ENCODE measurements at regions not wholly inside any gene's neighbourhood (a gene's known extent, or its start where the extent isn't known, plus 50 kb on each side); places are given as distances from the start of the nearest gene placed in this dataset.

GRCh38 chr5:110932755-110933488 is 138.6 kb upstream of the TSLP start:
- H3K36me3 ChIP-seq (ENCODE audit: control insufficient read depth, insufficient read depth, low read length) = no peaks in the 10 kb centered on the region
- no peak for DNase-seq (ENCODE audit: low read depth)
- TF ChIP-seq CTCF (IDR thresholded peaks at IDR 0.05; ENCODE audit: insufficient read depth, low read length, severe bottlenecking) = no peak
- FAIRE-seq = no peak
- H3K27me3 ChIP-seq (ENCODE audit: control insufficient read depth, insufficient read depth, low read length) = no peaks in the 10 kb centered on the region
- no peak overlapping the region for H3K4me3 ChIP-seq (ENCODE audit: low read depth, low read length)

GRCh38 chr5:110940136-110940535 is 131.4 kb upstream of the TSLP start:
- Histone ChIP-seq H3K36me3 (ENCODE audit: control insufficient read depth, insufficient read depth, low read length) (no peaks in the 10 kb centered on the region), H3K27me3 (ENCODE audit: control insufficient read depth, insufficient read depth, low read length) (no peaks in the 10 kb centered on the region), H3K4me3 (ENCODE audit: low read depth, low read length) (no peak overlapping the region)
- no peak for DNase-seq (ENCODE audit: low read depth)
- TF ChIP-seq CTCF (IDR thresholded peaks at IDR 0.05; ENCODE audit: insufficient read depth, low read length, severe bottlenecking) = no peak
- no peak for FAIRE-seq

- TF ChIP-seq CTCF (IDR thresholded peaks at IDR 0.05; ENCODE audit: insufficient read depth, low read length, severe bottlenecking) = no peak
- H3K27me3 ChIP-seq (ENCODE audit: control insufficient read depth, insufficient read depth, low read length) = no peaks in the 10 kb centered on the region
- H3K4me3 ChIP-seq (ENCODE audit: low read depth, low read length) = no peak overlapping the region
- FAIRE-seq (no peak), DNase-seq (ENCODE audit: low read depth) (no peak)
- no peaks in the 10 kb centered on the region for H3K36me3 ChIP-seq (ENCODE audit: control insufficient read depth, insufficient read depth, low read length)
Observed at GRCh38 chr5:110945874-110946436, 125.6 kb upstream of the TSLP start.

- no peaks in the 10 kb centered on the region for H3K27me3 ChIP-seq (ENCODE audit: control insufficient read depth, insufficient read depth, low read length)
- no peaks in the 10 kb centered on the region for H3K36me3 ChIP-seq (ENCODE audit: control insufficient read depth, insufficient read depth, low read length)
- TF ChIP-seq CTCF (IDR thresholded peaks at IDR 0.05; ENCODE audit: insufficient read depth, low read length, severe bottlenecking) = no peak
- no peak overlapping the region for H3K4me3 ChIP-seq (ENCODE audit: low read depth, low read length)
- FAIRE-seq (no peak), DNase-seq (ENCODE audit: low read depth) (peak; percentile 93)
Observed at GRCh38 chr5:110951373-110951791, 120.1 kb upstream of the TSLP start.

- TF ChIP-seq CTCF (IDR thresholded peaks at IDR 0.05; ENCODE audit: insufficient read depth, low read length, severe bottlenecking) = no peak
- FAIRE-seq (no peak), DNase-seq (ENCODE audit: low read depth) (no peak)
- Histone ChIP-seq H3K4me3 (ENCODE audit: low read depth, low read length) (no peak overlapping the region), H3K27me3 (ENCODE audit: control insufficient read depth, insufficient read depth, low read length) (no peaks in the 10 kb centered on the region), H3K36me3 (ENCODE audit: control insufficient read depth, insufficient read depth, low read length) (no peaks in the 10 kb centered on the region)
Observed at GRCh38 chr5:110956280-110956912, 115.1 kb upstream of the TSLP start.

Data from bronchial epithelial cell (primary cell).